Activated CD4-positive, CD25-positive, alpha-beta regulatory T cell treated with anti-CD3 and anti-CD28 coated beads, Interleukin-2, amount 50 U/mL, for 24 hours (primary cell): ENCODE measurements at regions not wholly inside any gene's neighbourhood (a gene's known extent, or its start where the extent isn't known, plus 50 kb on each side); places are given as distances from the start of the nearest gene placed in this dataset.

Experiments
- ATAC-seq, 2 donors: fragments of 150-1000 bp; cut with Tn5 transposase; one replicate each; pipeline ENCODE4 v1.10.0; 2021; ENCODE audit warnings: mild to moderate bottlenecking in 1 of 2, moderate library complexity in 1 of 2

DNA sequence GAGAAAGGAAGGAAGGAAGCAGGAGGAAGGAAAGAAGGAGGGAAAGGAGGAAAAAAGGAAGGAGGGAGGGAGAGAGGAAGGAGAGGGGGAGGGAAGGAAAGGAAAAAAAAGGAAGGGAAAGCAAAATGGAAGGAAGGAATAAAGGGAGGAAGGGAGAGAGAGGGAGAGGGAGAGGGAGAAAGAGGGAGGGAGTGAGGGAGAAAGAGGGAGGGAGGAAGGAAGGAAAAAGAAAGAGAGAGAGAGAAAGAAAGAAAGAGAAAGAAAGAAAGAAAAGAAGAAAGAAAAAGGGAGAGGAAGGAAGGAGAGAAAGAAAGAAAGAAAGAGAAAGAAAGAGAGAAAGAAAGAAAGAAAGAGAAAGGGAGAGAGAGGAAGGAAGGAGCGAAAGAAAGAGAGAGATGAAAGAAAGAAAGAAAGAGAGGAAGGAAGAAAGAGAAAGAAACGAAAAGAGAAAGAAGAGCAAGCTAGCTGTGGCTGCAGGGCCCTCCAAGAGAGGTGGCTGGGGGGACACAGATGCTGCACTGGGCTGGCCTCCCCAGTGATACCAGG lies 472.4 kb upstream of the MGMT start:
- ATAC-seq, result no peak

DNA sequence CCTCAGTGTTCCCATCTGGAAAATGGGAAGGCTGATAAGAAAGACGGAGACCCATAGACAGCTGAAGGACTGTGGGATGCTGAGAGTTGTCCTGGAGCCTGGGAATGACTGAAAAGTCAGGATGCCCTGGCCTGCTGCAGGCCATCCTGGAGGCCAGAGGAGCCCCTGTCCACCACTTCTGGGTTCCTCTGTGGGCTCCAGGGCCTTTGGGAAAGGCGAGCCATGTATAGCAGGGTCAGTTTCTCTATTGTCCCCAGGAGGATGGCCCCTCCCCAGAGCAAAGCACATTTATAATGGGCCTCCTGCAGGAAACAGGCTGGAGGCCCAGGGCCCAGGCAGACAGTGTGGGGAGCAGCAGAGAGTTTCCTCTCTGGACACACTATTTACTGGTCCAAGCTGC lies 471.4 kb upstream of the MGMT start:
- no peak for ATAC-seq

DNA sequence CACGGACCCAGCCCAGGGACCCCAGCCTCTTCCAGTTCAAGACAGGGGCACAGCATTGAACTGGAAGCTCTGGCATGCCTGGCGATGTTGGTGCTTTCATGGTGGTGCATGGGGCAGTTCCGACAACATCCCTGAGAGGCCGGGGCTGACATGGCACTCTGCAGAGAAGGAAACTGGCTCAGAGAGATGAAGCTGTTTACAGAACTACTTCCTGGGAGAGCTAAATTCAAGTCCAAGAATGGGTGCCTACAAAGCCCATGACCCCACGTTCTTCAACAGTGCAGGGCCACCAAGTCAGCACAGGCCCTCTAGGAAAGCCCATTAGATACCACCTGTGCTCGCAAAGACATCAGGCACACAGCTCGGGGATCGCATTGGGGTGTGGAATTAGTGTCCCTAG lies 470.9 kb upstream of the MGMT start:
- no peak for ATAC-seq

DNA sequence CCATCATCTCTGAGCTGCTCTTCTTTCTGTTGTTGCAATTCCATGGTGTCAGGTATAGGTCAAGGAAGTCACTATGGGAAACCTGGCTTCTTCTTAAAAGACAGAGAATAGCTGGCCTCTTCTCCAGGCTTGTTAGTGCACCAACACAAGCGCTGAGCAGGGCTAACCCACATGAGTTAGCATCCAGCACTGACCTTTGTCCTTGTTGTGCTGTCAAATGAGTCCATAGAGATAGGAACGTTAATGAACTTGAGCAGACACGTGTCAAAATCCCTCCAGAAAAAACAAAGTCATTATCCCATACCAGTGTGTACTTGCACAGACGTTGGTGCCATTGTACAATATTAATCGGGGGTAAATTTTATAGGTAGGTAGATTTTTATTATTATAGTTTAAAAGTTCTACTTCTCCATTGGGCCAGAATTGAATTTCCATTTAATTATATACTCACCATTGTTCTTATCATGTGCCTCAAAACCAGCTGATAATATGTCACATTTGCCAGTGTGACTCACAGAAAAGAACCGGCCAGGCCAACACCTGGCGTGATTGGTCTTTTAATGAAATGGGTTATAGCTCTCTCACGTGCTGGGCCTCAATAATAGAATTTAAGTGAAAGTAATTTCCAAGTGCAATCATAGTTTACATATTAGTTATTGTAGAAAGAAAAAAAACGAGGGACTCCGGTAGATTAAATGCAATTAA lies 468.8 kb upstream of the MGMT start:
- ATAC-seq, result no peak

DNA sequence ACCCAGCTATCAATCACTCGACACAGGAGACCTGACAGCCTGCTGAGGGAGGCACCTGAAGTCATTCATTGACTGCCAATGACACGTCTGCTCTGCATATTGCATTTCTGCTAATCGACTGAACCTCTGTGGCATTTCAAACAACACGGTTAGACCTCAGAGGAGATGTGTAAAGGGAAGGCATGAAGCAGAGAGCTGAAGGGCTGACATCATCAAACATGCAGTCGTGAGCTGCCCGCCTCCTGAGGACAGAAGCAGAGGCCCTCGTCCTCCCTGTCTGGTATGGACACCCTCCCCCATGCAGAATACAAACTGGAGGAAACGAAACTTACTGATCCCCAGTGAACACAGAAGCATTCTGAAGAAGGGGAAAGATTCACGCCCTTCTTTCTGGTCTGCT lies 462.6 kb upstream of the MGMT start:
- no peak for ATAC-seq

DNA sequence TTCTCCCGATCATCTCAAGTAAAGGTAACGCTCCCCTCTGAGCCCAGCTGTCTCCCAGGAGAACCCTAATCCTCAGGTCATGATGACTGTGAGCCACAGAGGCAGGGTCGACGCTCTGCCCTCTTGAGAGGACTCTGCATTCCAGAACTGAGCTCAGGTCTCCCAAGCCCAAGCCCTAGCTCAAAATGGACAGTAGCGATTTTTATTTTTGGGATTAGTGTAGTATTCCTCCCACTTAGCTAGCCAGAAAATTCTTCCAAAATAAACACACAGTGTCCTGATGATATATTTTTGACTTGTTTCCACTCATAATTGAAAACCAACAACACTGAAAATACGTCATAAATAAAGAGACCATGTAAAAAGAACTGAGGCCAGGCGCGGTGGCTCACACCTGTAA lies 462.0 kb upstream of the MGMT start:
- no peak for ATAC-seq

DNA sequence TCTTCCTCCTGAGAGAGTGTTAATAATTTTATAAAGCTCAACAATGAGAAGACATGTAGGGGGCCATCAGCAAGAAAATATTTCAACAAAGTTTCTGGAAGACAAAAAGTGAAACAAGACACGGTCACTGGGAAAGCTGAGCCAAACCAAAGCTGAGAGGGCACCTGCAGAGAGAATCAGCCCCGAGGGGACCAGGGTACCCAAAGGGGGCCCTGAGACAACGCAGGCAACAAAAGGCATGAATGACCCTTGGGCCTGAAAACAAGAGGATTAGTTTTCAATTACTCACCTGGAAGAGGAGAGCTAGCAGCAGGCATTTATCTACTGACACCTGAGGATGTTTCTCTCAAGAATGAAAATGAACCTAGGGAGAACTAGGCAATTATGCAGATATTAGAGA lies 461.2 kb upstream of the MGMT start:
- no peak for ATAC-seq

DNA sequence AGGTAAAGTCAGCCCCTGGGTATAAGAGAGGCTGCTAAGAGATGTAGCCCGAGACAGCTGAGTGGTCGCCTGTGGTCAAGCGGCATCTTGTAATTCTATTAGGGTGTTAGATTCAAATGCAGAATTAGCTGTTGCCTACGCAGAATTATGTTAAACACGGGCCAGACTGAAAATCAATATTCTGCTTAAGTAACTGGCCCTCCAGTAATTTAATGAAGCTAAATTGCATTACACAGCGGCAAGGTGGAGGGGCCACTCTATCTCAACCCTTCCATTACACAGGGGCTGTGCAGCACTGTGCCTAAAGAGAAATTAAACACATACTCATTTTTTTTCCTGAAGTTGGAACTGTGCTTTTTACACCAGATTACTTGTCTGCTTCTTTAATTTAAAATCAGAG lies 448.5 kb upstream of the MGMT start:
- no peak for ATAC-seq

DNA sequence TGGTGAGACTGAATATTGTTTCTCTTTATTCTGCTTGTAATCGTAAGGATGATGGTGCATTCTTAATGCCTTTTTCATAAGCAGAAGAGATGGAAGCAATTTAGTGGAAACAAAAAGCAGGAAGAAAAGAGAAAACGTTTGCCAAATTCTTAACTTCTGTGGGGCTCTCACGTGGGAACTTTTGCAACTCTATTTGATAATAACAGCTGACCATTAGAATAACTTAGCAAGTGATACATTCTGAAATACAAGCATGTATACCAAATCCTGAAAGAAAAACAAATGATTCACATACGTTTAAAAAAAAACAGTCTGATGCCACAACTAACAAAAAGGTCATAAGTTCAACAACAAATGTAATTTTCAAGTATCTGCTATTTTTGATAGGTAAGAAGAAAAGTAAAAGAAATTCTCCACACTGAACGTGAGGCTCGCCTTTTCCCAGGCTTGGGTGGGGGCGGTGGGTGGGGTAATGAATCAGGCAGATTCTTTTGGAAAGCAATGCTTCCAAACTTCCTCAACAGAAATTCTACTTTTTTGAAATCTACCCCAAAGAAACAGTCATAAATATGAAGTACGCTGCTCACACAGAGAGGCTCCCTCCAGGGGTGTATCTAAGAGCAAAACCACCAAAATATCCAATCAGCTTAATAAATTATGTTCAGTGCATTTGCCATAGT lies 446.2 kb upstream of the MGMT start:
- ATAC-seq, result no peak

DNA sequence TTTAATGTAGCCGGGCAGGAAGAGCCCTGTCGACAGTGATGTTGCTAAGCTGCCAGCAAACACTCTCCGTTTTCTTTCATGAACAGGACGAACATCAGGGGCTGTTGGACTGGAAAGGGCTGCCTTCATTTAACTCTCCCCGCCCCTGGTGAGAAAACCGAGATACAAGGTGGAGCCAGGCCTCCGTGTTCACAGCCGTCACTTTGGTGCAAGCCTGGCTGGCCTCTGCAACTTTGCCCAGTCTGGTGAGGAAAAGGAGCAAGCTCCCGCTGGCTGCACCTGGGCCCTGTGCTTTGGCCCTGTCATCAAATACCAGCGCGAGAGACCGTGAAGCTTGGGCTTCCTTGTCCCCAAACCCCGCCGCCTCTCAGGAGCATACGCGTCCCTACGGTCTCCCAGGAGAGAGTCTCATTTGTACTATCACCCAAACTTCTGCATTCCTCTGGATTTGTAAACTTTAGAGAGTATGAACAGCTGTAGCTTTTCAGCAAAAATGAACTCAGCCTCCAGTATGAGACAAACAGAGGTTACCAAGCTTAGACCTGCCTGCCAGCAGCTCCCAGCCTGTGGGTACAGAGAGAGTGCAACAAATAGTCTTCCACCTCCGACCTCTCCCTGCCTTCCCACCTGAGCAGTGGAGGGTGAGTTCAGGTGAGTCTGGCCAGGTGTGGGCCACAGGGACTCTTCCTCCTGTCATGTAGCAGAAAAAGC lies 445.3 kb upstream of the MGMT start:
- no peak for ATAC-seq

DNA sequence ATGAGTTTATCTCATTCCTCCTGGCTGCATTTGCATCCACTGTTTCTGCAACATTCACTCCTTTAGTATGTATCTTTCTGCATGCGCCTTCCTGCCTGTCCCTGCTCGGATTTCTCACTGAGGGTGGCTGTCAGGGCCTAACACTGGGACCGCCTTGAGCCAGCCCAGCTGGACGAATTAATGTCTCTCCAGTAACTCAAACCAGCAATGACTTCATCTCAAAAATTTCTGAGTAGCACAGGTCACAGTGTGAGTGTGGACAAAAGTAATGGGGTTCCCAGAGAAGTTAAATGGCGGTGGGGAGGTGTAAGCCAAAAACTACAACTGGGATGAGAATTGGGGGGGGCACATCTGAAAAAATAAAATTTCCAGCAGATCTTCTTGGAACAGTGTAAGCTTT lies 444.0 kb upstream of the MGMT start:
- no peak for ATAC-seq

DNA sequence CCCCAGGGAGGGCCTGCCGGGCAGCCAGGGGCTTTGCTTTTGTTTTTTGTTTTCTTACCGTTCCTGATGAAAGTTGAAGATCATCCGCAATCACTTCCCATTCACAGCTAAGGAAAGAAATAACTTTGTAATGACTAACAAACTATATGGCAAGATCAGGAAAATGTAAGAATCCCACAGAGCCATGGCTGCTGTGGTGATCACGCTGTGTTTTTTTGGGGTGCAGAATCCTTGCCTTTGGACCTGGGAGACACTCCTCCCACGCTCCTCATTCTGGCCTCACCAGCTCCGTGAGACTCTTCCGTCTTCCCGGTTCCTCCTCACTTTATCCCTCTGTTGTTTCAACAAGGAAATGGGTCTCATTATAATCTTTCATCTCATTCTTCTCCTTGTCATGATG lies 443.0 kb upstream of the MGMT start:
- ATAC-seq, result no peak

DNA sequence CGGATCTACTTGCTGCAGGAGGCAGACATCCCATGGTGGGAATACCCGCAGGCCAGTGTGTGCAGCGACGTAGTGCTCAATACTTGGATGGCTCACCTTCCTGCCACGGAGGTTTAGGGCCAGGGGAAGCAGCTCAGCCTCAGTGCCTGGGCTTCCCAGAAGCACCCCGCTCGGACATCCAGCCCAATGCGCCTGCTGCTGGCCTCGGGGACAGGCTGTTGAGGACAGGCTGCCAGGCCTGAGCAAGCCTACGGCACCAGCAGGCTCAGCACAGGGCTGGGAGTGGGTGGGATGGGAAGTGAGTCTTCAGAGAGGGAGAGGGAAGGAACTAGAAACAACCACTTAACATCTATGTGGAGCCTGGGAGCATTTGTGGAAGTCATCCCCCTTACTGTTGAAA lies 441.3 kb upstream of the MGMT start:
- ATAC-seq, result no peak

DNA sequence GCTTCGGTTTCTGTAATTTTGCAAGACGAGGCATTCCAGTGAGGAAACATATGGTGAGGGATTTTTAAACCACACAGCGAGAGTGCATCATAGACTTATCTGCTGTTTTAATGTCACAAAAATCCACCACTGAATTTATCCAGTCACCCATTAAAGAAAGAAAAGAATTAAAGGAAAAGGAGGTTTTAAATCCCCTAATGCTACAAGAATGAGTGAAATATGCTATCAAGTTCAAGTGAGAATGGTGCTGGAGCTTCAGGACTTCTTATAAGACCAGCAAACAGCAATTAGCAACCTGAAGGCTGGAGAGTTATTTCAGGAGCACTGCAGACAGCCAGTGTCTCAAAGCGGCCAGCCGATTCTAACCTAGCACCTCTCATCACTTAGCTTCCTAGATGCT lies 439.1 kb upstream of the MGMT start:
- no peak for ATAC-seq

DNA sequence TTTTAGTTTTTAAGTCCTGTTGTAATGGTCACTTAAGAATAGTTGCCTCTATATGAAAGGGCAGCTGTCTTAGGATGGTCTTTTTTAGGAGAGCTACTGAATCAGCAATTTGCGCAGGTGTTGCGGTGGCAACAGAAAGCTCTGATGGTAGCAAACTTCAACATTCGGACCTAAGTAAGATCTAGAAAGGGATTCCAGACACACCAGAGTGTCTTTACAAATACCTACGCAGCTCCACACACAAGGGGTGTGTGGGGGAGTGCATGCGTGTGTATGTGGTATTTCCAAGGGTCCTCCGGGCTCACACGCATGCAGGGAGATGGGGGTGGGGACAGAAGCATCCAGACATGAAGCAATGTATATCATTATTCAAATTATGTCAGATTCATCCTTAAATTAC lies 438.6 kb upstream of the MGMT start:
- no peak for ATAC-seq

DNA sequence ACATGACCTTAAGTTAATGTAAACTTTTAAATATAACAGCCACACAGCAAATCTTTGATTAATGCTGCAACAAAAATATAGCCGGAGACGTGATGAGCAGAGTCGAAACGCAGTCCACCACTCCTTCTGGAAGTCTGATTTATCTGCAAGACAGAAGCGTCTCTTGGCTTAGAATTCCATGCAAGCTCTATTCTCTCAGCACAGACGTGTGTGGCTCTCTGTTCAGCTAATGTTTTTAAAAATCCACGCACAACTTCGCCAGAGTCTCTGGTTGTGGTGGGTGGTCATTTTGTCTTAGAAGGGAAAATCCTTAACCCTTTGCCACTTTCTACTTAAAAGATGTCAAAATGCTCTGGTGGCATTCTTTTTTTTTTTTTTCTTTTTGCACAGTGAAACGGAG lies 438.0 kb upstream of the MGMT start:
- no peak for ATAC-seq

DNA sequence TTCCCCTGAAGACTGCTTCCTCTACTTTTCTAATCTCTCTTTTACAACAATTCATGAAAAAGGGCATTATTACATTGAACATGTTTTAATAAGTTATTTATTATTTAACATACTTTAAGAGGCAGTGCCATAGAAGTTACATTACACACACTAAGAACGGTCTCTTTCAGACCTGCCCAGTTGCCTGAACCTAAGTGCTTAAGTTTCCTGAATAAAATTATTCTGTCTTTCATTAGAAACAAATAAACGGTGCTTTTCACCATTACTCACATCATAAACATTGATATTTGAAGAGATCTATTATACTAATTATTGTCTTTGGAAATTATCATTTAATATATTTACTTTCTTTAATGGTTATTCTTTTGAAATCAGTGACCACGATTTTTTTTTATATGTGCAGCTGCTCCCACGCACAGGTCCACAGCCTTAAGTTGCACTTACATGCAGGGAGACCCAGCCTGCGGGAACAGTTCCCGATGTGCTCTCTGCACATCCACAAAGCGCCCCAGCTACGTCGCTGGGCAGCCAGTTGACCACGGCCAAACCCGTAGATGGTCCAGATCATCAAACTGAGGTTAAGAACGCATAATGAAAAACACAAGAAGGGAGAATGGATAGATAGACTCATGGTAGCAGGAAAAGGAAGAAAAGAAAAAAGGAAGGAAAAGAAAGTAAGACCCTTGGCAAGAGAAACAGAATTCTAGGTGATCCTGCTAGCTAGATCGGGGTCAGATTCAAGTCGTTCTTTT lies 437.0 kb upstream of the MGMT start:
- ATAC-seq, result no peak

DNA sequence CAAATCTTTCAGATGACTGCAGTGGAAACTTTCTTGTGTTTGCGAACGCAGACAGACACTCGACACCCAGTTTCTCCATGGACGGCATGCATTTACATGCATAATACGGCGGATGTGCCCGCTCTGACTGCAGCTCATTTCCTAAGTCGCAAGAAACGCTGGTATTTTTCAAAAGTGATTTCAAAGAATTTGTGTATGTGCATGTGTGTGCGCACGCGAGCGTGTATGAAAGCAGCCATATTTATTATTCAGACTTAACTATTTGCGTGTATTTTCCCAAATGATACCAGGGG lies 436.5 kb upstream of the MGMT start:
- no peak for ATAC-seq

DNA sequence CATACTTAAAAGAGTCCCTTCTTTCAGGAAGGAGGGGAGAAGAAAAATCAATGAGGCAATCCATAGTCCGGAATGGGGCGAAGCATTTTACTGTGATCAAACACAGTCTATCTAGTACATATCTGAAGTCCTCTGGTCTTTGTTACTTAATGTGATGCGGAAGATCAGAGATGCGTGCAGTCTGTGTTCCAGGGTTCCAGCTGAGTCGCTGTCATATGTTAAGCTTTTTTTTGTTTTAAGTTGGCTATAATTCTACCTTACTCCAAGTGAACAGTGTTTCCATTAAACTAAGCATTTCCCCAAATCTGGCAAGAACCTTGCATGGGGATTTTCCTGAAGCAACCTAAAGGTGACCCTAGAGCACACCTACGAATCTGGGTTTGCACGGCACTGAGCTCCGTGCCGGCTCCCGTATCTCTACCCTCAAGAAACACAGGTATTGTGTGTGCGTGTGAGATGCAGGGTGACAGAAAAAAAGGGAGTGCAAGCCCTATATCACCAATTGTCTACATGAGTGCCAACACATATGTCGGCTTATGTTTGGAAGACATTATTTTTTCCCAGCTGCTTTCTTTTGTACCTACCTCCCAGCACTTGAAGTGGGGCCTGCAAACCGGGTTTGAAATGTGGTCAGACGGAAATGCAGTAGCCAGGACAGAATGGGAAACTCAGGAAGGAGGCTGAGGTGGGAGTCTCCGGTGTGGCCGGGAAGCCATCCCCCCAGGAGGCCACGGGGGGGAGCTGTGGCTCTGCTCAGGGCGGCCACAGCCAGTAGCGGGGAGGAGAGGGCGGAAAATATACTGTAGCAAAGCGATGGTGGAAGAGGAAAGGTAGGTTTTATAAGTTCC lies 435.8 kb upstream of the MGMT start:
- peak; percentile 47 to 52 for ATAC-seq

DNA sequence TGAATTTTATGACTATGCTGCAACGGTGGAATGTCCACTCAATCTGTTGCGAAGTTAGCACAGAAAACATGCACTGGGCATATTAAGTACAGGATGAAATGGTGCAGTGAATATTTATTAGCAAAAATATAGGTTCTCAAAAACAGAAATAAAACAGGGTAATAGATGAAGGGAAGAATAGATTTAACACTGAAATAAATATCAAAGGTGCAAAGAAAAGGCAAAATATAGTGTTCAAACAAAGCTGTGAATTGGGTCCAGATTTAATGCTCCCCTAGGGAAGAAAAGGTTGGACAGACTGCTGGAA lies 435.2 kb upstream of the MGMT start:
- no peak for ATAC-seq

DNA sequence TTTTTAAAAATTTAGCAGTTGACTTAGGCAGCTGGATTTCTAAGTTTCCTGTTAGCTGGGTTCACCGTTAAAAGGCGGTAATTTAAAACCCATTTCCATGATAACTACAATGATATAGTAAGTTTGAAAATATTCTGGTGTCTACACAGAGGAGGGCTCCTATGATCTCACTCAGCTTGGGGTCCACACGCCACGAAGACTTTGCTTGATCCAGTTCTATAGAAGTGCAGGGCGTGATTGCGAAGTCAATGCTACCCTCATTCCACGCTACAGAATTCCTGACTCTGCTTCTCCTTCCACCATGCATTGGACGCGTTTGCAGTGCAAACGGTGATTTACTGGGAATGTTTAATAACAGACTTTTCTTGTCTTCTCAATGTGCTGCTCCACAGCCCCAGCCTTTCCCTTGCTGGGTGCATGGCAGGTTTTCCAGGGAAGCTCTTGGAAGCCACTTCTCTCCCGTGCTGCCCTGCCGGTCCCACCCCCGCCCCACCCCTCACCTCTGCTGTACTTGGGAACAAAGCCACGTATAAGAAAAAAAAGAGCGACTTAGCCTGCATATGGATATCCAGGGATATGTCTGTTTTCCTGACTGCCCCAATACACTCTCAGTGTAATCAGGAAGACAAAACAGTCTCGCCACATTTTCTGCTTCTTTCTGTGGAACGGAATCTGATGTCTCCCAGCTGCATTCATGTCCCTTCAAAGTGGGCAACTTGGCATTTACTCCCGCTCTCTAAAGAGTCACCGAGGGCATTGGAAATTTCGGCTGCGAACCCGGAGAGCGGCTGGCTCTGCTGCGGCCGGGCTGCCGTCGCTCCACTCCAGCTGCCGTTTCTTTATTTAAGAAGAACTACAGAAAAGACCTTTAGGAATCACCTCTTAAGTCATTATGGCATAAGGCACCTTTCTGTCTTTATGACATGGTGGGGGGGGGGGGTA lies 434.4 kb upstream of the MGMT start:
- no peak for ATAC-seq

DNA sequence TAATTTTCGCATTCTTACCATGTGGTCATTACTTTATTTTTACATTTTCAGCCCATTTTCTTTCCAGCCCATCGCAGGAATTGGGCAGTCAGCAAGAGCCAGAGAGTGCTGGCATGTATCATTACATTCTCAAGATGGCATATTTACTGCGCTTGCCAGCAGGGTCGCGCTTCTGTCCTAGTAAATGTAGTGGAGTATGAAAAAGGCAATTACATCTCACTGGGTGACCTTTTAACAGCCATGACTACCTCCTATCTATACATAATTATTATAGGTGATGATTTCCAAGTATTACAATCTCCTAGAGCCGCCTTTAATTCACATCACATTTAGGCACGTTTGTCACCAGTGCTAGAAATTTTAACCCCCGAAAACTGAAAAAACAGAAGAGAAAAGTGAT lies 433.7 kb upstream of the MGMT start:
- ATAC-seq, result no peak
